D721Med (cell line): ENCODE measurements at regions not wholly inside any gene's neighbourhood (a gene's known extent, or its start where the extent isn't known, plus 50 kb on each side); places are given as distances from the start of the nearest gene placed in this dataset.

ENCODE experiments used
- DNase-seq: peaks from one replicate; pipeline ENCODE4 v3.0.0; 2011; ENCODE audit warnings: low spot score; ENCODE audit not compliant: insufficient read length
- FAIRE-seq: peaks from 2 replicates; lab custom pipeline; 2011; peaks lifted over from hg19 to GRCh38; lab: Jason Lieb, UNC
- CTCF ChIP-seq: IDR thresholded peaks from 2 replicates; pipeline ENCODE4 v1.5.1; 2012; ENCODE audit warnings: mild to moderate bottlenecking, control low read depth; ENCODE audit not compliant: insufficient read depth; ENCODE audit errors: missing control alignments

- no peak for TF ChIP-seq CTCF
These were observed 114.0 kb downstream of the SLC38A4 start for GRCh38 chr12:46711756-46712155.

GRCh38 chr12:46710125-46710743 lies 115.6 kb downstream of the SLC38A4 start:
- no peak for FAIRE-seq
- no peak for DNase-seq
- TF ChIP-seq CTCF: no peak

More at GRCh38 chr12:46711756-46712155, 114.0 kb downstream of the SLC38A4 start:
- FAIRE-seq (no peak), DNase-seq (no peak)

- FAIRE-seq: no peak
These were observed 123.0 kb downstream of the SLC38A4 start for GRCh38 chr12:46702581-46703344.

GRCh38 chr12:46701356-46701755 lies 124.4 kb downstream of the SLC38A4 start:
- DNase-seq (no peak), FAIRE-seq (no peak)
- TF ChIP-seq CTCF: no peak

More at GRCh38 chr12:46702581-46703344, 123.0 kb downstream of the SLC38A4 start:
- DNase-seq: no peak
- no peak for TF ChIP-seq CTCF

GRCh38 chr12:46699986-46700385 lies 125.8 kb downstream of the SLC38A4 start:
- TF ChIP-seq CTCF: no peak
- DNase-seq: no peak
- FAIRE-seq: no peak

- TF ChIP-seq CTCF: no peak
- no peak for FAIRE-seq
- DNase-seq: no peak
These were observed 127.8 kb downstream of the SLC38A4 start for GRCh38 chr12:46698003-46698402.

- DNase-seq: no peak
- TF ChIP-seq CTCF: no peak
- FAIRE-seq: no peak
These were observed 132.3 kb downstream of the SLC38A4 start for GRCh38 chr12:46693518-46693917.
